ENCODE measurements at regions not wholly inside any gene's neighbourhood (a gene's known extent, or its start where the extent isn't known, plus 50 kb on each side); places are given as distances from the start of the nearest gene placed in this dataset.
"Not testable (repeated sequence)": the region's sequence is repeated elsewhere in the genome, so short reads cannot be mapped to it uniquely, and the experiment has no call there.

GRCh38 chr6:67722861-67723261 is 912.2 kb upstream of the ADGRB3 start:
- ATAC-seq (ENCODE audit: low FRiP score) (no peak), DNase-seq (ENCODE audit: low spot score) (no peak)
- TF ChIP-seq CTCF (IDR thresholded peaks at IDR 0.05): no peak

GRCh38 chr6:67717281-67717680 is 917.8 kb upstream of the ADGRB3 start:
- DNase-seq (ENCODE audit: low spot score) (no peak), ATAC-seq (ENCODE audit: low FRiP score) (no peak)
- TF ChIP-seq CTCF (IDR thresholded peaks at IDR 0.05): no peak

GRCh38 chr6:67706388-67706787 is 928.7 kb upstream of the ADGRB3 start:
- TF ChIP-seq CTCF (IDR thresholded peaks at IDR 0.05): no peak
- no peak for ATAC-seq (ENCODE audit: low FRiP score)

GRCh38 chr6:67698534-67698933 is 936.5 kb upstream of the ADGRB3 start:
- no peak for TF ChIP-seq CTCF (IDR thresholded peaks at IDR 0.05)
- DNase-seq (ENCODE audit: low spot score) (no peak), ATAC-seq (ENCODE audit: low FRiP score) (no peak)

More at GRCh38 chr6:67706388-67706787, 928.7 kb upstream of the ADGRB3 start:
- no peak for DNase-seq (ENCODE audit: low spot score)

GRCh38 chr6:67694127-67694526 is 941.0 kb upstream of the ADGRB3 start:
- no peak for TF ChIP-seq CTCF (IDR thresholded peaks at IDR 0.05)
- ATAC-seq (ENCODE audit: low FRiP score): no peak
- no peak for DNase-seq (ENCODE audit: low spot score)

GRCh38 chr6:67689329-67689728 is 945.8 kb upstream of the ADGRB3 start:
- ATAC-seq (ENCODE audit: low FRiP score) (no peak), DNase-seq (ENCODE audit: low spot score) (no peak)
- no peak for TF ChIP-seq CTCF (IDR thresholded peaks at IDR 0.05)

- ATAC-seq (ENCODE audit: low FRiP score) (no peak), DNase-seq (ENCODE audit: low spot score) (no peak)
- no peak for TF ChIP-seq CTCF (IDR thresholded peaks at IDR 0.05)
Measured at GRCh38 chr6:67687396-67687795, 947.7 kb upstream of the ADGRB3 start.

GRCh38 chr6:67686225-67686624 is 948.9 kb upstream of the ADGRB3 start:
- not testable (repeated sequence) for ATAC-seq (ENCODE audit: low FRiP score)

More at GRCh38 chr6:67686225-67686624, 948.9 kb upstream of the ADGRB3 start:
- not testable (repeated sequence) for DNase-seq (ENCODE audit: low spot score)
